Thyroid gland (tissue), 4 donors: ENCODE measurements at regions not wholly inside any gene's neighbourhood (a gene's known extent, or its start where the extent isn't known, plus 50 kb on each side); places are given as distances from the start of the nearest gene placed in this dataset.

Experiments
- DNase-seq, 2 donors: peaks; one replicate each; pipeline ENCODE4 v3.0.0-alpha.2; 2019
- H3K27ac ChIP-seq, 3 donors: fragments of 200-600 bp; sonication (generic); 1 replicate in 2 of 3; 2 replicates in 1 of 3; pipeline ENCODE4 v1.5.1; 2016 to 2019; ENCODE audit warnings: mild to moderate bottlenecking in 1 of 3, moderate library complexity in 1 of 3
- H3K27me3 ChIP-seq: fragments of 200-600 bp; sonication (generic); one replicate; pipeline ENCODE4 v1.5.1; 2019
- H3K36me3 ChIP-seq, 2 donors: fragments of 200-600 bp; sonication (generic); one replicate each; pipeline ENCODE4 v1.5.1; 2016 to 2019
- H3K4me1 ChIP-seq, 2 donors: fragments of 200-600 bp; sonication (generic); one replicate each; pipeline ENCODE4 v1.5.1; 2017 to 2019
- H3K4me3 ChIP-seq, 3 donors: fragments of 200-600 bp; sonication (generic); replicated peaks in 1 of 3; 1 replicate in 2 of 3; 2 replicates in 1 of 3; pipeline ENCODE4 v1.5.1; 2016; ENCODE audit warnings: mild to moderate bottlenecking in 1 of 3
- H3K9me3 ChIP-seq: fragments of 200-600 bp; sonication (generic); one replicate; pipeline ENCODE4 v1.5.1; 2017
- CTCF ChIP-seq, 6 experiments: fragments of 200-600 bp in 3 of 6; fragments of 450-650 bp in 3 of 6; sonication (generic) in 3 of 6; IDR thresholded peaks; one replicate each; pipeline ENCODE4 v1.5.1; 2016 to 2019; ENCODE audit warnings: antibody characterized with exemption in 6 of 6, mild to moderate bottlenecking in 2 of 6, inconsistent platforms in 1 of 6, moderate library complexity in 1 of 6
- POLR2A ChIP-seq, 2 donors: fragments of 450-650 bp; IDR thresholded peaks; one replicate each; pipeline ENCODE4 v1.6.1; 2017; ENCODE audit warnings: antibody characterized with exemption in 2 of 2, mild to moderate bottlenecking in 2 of 2, moderate library complexity in 1 of 2
- WGBS, 2 donors: methylation state at CpG; one replicate each; pipeline ENCODE4 v1.1.5; 2017; 5-methylcytosine and 5-hydroxymethylcytosine counted together
- intact Hi-C: fragments of 100-400 bp; cut with DNase I; formaldehyde crosslinking; loops from one replicate; pipeline ENCODE4 v1.15.1; 2023

- no peaks in the 10 kb centered on the region for H3K4me1 ChIP-seq
- no peaks in the 10 kb centered on the region for H3K27me3 ChIP-seq
- H3K9me3 ChIP-seq = no peaks in the 10 kb centered on the region
- no peak for TF ChIP-seq POLR2A (IDR thresholded peaks at IDR 0.05)
- no peak for TF ChIP-seq CTCF (IDR thresholded peaks at IDR 0.05)
- H3K36me3 ChIP-seq = no peaks in the 10 kb centered on the region
- no peak overlapping the region for H3K27ac ChIP-seq
- 58 to 59% methylated on average over 8 of the region's 8 CpGs for WGBS, 2 donors
- no peak for DNase-seq
- intact Hi-C loops = no loop called here
- H3K4me3 ChIP-seq = no peak overlapping the region
Measured at GRCh38 chr19:28401739-28402424, 811.1 kb downstream of the UQCRFS1 start.

- Histone ChIP-seq H3K4me1 (no peaks in the 10 kb centered on the region), H3K36me3 (no peaks in the 10 kb centered on the region), H3K4me3 (no peak overlapping the region), H3K27ac (no peak overlapping the region), H3K27me3 (no peaks in the 10 kb centered on the region), H3K9me3 (no peaks in the 10 kb centered on the region)
- DNase-seq = no peak
- intact Hi-C loops = no loop called here
- TF ChIP-seq CTCF (IDR thresholded peaks at IDR 0.05) (no peak), POLR2A (IDR thresholded peaks at IDR 0.05) (no peak)
- 31 to 57% methylated on average over 5 of the region's 5 CpGs for WGBS, 2 donors
Measured at GRCh38 chr19:28400953-28401671, 811.8 kb downstream of the UQCRFS1 start.

- Histone ChIP-seq H3K9me3 (no peaks in the 10 kb centered on the region), H3K27me3 (no peaks in the 10 kb centered on the region), H3K4me1 (no peaks in the 10 kb centered on the region), H3K4me3 (no peak overlapping the region), H3K27ac (no peak overlapping the region), H3K36me3 (no peaks in the 10 kb centered on the region)
- DNase-seq = no peak
- no peak for TF ChIP-seq CTCF (IDR thresholded peaks at IDR 0.05)
- TF ChIP-seq POLR2A (IDR thresholded peaks at IDR 0.05) = no peak
- 66 to 76% methylated on average over 1 of the region's 1 CpG for WGBS, 2 donors
- intact Hi-C loops = no loop called here
Measured at GRCh38 chr19:28399187-28399586, 813.8 kb downstream of the UQCRFS1 start.

- TF ChIP-seq CTCF (IDR thresholded peaks at IDR 0.05) = no peak
- intact Hi-C loops = no loop called here
- no peaks in the 10 kb centered on the region for H3K9me3 ChIP-seq
- H3K4me3 ChIP-seq = no peak overlapping the region
- no peak overlapping the region for H3K27ac ChIP-seq
- no peaks in the 10 kb centered on the region for H3K36me3 ChIP-seq
- no peaks in the 10 kb centered on the region for H3K27me3 ChIP-seq
- no peaks in the 10 kb centered on the region for H3K4me1 ChIP-seq
- WGBS, 2 donors = 79 to 85% methylated on average over 5 of the region's 5 CpGs
- no peak for DNase-seq
Measured at GRCh38 chr19:28397800-28398199, 815.2 kb downstream of the UQCRFS1 start.

- DNase-seq = no peak
- no peaks in the 10 kb centered on the region for H3K4me1 ChIP-seq
- no peaks in the 10 kb centered on the region for H3K27me3 ChIP-seq
- H3K27ac ChIP-seq = no peak overlapping the region
- 79 to 80% methylated on average over 10 of the region's 10 CpGs for WGBS, 2 donors
- H3K9me3 ChIP-seq = no peaks in the 10 kb centered on the region
- TF ChIP-seq CTCF (IDR thresholded peaks at IDR 0.05) = no peak
- no peak for TF ChIP-seq POLR2A (IDR thresholded peaks at IDR 0.05)
- no peaks in the 10 kb centered on the region for H3K36me3 ChIP-seq
- intact Hi-C loops = no loop called here
- no peak overlapping the region for H3K4me3 ChIP-seq
Measured at GRCh38 chr19:28397306-28397705, 815.6 kb downstream of the UQCRFS1 start.
